ENCODE measurements at regions not wholly inside any gene's neighbourhood (a gene's known extent, or its start where the extent isn't known, plus 50 kb on each side); places are given as distances from the start of the nearest gene placed in this dataset.
"Not testable (repeated sequence)": the region's sequence is repeated elsewhere in the genome, so short reads cannot be mapped to it uniquely, and the experiment has no call there.

GRCh38 chr2:175414191-175414881, 232.8 kb upstream of the ATP5MC3 start:
- Histone ChIP-seq H3K4me3 (no peak overlapping the region), H3K27ac (no peak overlapping the region), H3K36me3 (no peaks in the 10 kb centered on the region), H3K9me3 (no peaks in the 10 kb centered on the region), H3K4me1 (no peaks in the 10 kb centered on the region), H3K27me3 (no peaks in the 10 kb centered on the region)
- no peak for TF ChIP-seq CTCF (IDR thresholded peaks at IDR 0.05)
- no peak for TF ChIP-seq POLR2A (IDR thresholded peaks at IDR 0.05)
- intact Hi-C loops (cut with DNase I; ENCODE audit: low total_unique reads) = no loop called here
- no peak for DNase-seq

GRCh38 chr2:175410941-175411340, 229.4 kb upstream of the ATP5MC3 start:
- H3K27ac ChIP-seq; H3K4me1 ChIP-seq; H3K9me3 ChIP-seq; H3K4me3 ChIP-seq; H3K36me3 ChIP-seq; DNase-seq; H3K27me3 ChIP-seq; intact Hi-C loops (cut with DNase I; ENCODE audit: low total_unique reads): not testable (repeated sequence)

- TF ChIP-seq CTCF (IDR thresholded peaks at IDR 0.05) (no peak), POLR2A (IDR thresholded peaks at IDR 0.05) (no peak)
- no peaks in the 10 kb centered on the region for H3K36me3 ChIP-seq
- H3K9me3 ChIP-seq = no peaks in the 10 kb centered on the region
- no peaks in the 10 kb centered on the region for H3K27me3 ChIP-seq
- H3K4me1 ChIP-seq = no peaks in the 10 kb centered on the region
- intact Hi-C loops (cut with DNase I; ENCODE audit: low total_unique reads) = no loop called here
- H3K4me3 ChIP-seq = no peak overlapping the region
- DNase-seq = no peak
- no peak overlapping the region for H3K27ac ChIP-seq
Measured at GRCh38 chr2:175404839-175405238, 223.3 kb upstream of the ATP5MC3 start.

- TF ChIP-seq CTCF (IDR thresholded peaks at IDR 0.05) (no peak), POLR2A (IDR thresholded peaks at IDR 0.05) (no peak)
- no peak overlapping the region for H3K4me3 ChIP-seq
- no peaks in the 10 kb centered on the region for H3K36me3 ChIP-seq
- intact Hi-C loops (cut with DNase I; ENCODE audit: low total_unique reads) = no loop called here
- no peak overlapping the region for H3K27ac ChIP-seq
- no peaks in the 10 kb centered on the region for H3K4me1 ChIP-seq
- no peak for DNase-seq
- no peaks in the 10 kb centered on the region for H3K9me3 ChIP-seq
- no peaks in the 10 kb centered on the region for H3K27me3 ChIP-seq
Measured at GRCh38 chr2:175403599-175404221, 222.2 kb upstream of the ATP5MC3 start.

GRCh38 chr2:175402571-175402970, 221.1 kb upstream of the ATP5MC3 start:
- no peak overlapping the region for H3K4me3 ChIP-seq
- H3K4me1 ChIP-seq = no peaks in the 10 kb centered on the region
- no peaks in the 10 kb centered on the region for H3K36me3 ChIP-seq
- H3K9me3 ChIP-seq = no peaks in the 10 kb centered on the region
- H3K27ac ChIP-seq = no peak overlapping the region
- DNase-seq = no peak
- intact Hi-C loops (cut with DNase I; ENCODE audit: low total_unique reads) = no loop called here
- TF ChIP-seq CTCF (IDR thresholded peaks at IDR 0.05) (no peak), POLR2A (IDR thresholded peaks at IDR 0.05) (no peak)
- no peaks in the 10 kb centered on the region for H3K27me3 ChIP-seq

All from uterus (tissue), 3 donors.